Renal pelvis (tissue), 1 donor: ENCODE measurements at regions not wholly inside any gene's neighbourhood (a gene's known extent, or its start where the extent isn't known, plus 50 kb on each side); places are given as distances from the start of the nearest gene placed in this dataset.
"Not testable (repeated sequence)": the region's sequence is repeated elsewhere in the genome, so short reads cannot be mapped to it uniquely, and the experiment has no call there.

Experiments used
- DNase-seq: peaks from one replicate; pipeline ENCODE4 v3.0.0-alpha.2; 2013

DNA sequence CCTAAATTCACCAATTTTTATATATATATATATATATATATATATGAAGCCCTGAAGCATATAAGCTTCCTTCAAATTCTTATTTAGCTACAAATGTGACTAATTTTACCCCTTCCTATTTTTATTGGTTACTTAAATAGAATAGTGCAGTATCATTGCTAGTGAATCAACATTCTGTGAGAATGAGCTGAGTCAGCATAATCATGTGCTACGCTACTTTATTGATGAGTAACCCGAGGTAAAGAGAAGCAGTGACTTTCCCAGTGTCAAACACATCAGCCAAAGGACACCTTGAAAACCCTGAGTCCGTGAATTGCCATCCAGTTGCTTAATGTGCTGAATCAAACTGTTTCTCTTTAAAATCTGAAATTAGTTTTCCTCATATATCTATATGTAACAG lies 546.2 kb downstream of the DMRTA1 start:
- no peak for DNase-seq

DNA sequence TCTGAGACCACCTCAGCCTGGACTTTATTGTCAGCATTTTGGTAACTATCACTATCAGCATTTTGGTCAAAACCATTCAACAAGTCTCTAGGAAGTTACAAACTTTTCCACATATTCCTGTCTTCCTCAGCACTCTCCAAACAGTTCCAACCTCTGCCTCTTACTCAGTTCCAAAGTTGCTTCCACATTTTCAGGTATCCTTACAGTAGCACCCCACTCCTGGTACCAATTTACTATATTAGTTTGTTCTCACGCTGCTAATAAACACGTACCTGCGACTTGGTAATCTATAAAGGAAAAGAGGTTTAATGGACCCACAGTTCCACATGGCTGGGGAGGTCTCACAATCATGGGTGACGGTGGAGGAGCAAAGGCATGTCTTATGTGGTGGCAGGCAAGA lies 551.3 kb downstream of the DMRTA1 start:
- DNase-seq: no peak

DNA sequence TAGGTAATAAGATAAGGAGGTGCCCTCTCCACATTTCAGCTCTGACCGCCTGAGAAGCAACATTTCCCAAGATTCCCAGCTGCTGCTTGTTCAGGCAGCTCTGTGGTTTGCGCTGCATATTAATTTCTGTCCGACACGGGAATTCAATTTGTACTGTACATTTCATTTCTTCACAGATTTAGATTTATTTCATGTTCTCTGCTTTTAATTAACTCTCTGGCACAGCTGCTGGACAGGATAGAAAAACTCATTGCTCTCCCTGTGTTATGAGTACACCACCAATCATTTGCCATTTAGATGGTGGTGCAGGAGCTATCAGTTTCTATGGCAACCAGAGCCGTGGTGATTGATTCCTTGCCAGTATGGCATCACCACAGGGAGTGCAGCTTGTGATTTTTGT lies 558.5 kb downstream of the DMRTA1 start:
- DNase-seq: no peak

DNA sequence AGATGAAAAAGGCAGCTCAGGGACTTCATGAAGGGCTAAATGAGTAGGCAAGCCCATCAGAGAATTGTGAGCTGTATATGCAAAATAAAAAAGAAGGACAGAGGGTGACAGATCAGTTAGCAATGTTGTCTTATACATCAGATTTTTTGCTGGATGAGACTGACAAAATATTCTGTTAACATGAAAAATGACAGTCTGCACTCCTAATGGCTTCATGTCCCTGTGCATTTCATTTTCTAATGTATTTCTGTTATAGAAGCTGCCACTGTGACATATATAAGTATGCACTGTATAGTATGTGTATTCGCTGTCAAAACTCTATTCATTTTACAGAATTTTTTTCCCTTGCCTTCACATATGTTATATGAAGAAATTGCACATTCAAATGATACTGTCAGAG lies 559.5 kb downstream of the DMRTA1 start:
- no peak for DNase-seq

DNA sequence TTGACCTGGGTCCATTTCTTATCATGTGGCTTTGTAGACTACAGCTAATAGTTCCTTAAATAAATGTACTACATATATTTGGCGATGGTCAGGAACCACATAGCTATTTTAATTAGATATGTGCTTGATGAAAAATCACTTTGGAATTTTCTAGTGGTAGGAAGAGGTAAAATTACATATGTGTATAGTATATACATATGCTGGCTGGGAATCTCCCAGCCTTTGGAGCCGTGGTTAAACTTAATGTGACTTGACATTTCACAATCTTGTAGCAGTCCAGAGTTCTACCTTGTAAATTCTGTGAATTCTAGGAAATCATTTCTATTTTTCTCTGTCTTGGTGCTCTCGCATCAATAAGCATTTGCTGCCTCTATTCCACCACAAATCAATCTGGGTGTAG lies 565.0 kb downstream of the DMRTA1 start:
- DNase-seq: no peak

DNA sequence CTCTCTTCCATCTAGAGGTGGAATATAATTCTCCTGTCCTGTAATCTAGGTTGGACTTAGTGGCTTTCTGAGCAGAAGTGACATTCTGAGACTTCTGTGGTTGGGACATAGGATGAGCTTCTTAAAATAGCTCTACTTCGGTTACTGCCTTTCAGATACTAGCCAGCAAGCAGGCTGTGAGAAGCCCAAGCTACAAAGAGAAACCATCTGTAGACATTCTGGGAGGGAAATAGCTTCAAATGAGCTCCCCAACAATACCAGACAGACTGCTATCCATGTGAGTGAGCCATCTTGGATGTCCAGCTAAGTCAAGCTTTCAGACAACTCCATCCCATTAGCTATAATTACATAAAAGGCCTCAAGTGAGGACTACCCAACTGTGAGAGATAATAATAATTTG lies 568.9 kb downstream of the DMRTA1 start:
- no peak for DNase-seq

DNA sequence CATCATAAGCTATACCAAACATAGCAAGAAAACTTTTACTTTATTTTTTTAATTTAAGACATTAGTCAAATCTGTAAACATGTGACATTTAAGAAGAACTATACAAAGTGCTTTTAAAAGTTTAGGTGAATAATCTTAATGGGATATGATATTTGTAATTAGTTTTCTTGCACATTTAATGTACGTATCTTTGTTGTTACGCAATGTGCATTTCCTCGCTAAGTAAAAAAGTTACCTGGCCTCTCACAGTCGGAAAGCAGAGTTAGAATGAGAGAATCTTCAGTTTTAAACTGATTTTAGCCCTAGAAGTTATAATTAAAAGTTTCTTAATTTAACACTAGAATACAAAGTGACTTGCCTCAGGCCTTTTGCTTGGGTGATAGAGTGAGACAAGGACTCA lies 589.8 kb downstream of the DMRTA1 start:
- no peak for DNase-seq

DNA sequence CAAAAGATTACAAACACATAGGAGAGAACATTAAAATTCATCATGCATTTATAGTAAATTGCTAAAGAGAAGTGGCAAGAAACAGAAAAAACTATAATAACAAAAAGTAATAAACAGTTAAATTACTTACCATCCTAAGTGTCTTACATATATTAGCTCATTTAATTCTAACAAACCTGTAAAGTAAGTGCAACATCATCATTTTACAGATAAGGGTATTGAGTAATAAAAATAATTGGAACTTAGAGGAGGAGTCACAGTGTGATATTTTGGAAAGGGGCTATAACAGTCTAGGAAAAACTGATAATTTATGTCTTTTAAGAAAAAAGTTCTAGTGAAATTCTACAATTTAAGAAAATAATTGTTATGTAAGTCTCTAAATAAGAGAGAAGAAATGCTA lies 592.8 kb downstream of the DMRTA1 start:
- no peak for DNase-seq

DNA sequence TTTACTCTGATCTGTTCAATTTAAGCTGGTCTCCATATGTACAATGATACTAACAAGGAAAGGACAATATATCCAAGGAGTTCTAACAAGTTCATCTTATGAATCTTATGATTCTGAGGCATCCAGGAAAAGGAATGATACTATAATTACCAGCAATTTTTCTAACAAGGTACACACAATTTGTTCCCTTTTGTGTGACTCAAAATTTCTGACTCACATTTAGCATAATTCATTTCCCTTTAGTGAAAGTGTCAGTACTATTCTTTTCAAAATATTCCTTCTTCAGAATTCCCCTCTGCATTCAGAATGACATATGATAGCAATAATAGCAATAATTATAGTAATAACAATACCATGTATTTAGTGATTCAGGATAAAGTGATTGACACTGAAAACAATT lies 594.8 kb downstream of the DMRTA1 start:
- no peak for DNase-seq

DNA sequence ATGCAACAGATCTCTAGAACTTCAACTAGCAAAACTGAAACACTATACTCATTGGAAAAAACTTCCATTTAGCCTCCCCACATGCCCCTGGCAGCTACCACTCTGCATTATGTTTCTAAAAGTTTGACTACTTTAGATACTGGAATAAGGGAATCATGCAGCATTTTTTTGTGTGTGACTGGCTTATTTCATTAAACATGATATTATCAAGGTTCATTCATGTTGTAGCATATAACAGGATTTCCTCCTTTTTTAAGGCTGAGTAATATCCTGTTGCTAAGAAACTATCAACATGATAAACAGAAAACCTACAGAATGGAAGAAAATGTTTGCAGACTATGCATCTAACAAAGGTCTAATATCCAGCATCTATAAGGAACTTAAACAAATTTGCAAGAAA lies 597.9 kb downstream of the DMRTA1 start:
- DNase-seq: no peak

DNA sequence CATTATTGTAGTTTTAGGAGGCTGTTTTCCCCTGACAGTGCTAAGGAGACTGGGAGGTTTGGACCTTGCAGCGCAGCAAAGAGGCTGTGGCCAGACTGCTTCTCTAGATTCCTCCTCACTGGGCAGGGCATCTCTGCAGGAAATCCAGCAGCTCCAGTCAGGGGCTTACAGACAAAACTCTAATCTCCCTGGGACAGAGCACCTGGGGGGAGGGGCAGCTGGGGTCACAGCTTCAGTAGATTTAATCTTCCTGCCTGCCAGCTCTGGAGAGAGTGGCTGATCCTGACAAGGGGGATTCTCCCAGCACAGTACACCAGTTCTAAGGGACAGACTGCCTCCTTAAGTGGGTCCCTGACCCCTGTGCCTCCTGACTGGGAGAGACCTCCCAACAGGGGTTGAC lies 599.4 kb downstream of the DMRTA1 start:
- not testable (repeated sequence) for DNase-seq

DNA sequence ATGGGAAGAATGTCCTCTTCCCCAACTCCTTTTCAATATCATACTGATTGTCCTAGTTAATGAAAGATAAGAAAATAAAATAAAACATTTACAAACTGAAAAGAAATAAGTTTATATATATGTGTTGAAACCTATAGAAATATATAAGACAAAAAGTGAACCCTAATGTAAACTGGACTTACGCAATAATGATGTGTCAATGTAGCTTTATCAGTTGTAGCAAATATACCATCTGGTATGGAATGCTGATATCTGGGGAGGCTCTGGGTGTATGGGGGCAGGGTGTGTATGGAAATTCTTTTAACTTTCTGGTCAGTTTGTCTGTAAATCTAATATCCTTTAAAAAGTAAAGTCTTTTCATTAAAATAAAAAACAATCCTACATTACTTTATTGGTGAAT lies 603.9 kb downstream of the DMRTA1 start:
- no peak for DNase-seq

DNA sequence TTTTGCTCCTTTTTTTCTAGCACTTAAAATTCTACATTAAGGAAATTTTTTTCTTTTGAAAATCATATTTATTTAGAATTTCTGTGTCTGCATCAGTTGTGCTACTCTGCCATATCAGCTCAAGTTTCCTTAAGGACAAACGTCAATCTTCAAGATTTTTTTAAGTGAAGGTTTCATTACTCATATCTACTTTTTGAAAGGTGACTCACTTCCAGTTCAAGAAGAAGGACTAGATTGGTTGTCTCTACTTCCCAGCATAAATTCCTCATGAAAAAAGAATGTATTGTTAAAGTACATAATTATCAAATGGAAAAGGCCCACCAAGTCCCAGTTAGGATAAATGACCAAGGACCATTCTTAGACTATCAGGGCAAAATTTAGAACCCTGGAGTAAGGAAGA lies 626.5 kb downstream of the DMRTA1 start:
- DNase-seq: no peak

DNA sequence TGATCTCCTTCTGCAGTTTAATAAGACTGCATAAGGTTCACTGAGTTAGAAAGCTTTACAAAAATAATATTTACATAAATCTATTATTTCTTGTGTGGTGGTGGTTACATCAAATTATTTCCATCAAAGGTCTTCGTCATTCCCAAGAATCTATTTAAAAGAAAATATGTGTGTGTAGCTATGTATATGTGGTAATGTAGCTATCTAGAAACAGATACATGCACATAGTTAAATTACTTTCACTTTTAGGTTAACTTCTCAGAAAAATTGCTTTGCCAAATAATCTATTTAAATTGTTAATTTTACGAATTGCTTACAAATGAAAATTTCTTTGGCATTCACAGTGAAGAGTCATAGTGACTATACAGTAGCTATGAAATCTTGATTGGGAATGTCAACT lies 633.2 kb downstream of the DMRTA1 start:
- DNase-seq: no peak

DNA sequence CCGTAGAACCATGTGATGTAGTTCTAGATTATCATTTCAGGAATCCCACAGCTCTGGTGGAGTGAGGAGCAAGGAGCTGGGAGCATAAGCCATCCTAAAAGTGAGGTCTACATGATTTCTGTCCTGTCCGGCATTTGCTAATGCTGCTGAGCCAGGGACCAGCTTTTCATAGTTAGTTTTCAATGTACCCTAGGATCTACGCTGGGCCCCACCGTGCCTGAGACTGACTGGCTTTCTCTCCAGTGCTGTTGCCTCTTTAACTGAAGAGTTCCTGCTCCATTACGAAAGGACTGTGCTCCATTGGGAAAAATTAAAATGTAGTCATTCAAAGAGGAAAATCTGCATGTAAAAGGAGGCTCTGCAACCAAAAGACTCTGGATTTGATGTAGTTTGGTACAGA lies 634.8 kb downstream of the DMRTA1 start:
- no peak for DNase-seq

DNA sequence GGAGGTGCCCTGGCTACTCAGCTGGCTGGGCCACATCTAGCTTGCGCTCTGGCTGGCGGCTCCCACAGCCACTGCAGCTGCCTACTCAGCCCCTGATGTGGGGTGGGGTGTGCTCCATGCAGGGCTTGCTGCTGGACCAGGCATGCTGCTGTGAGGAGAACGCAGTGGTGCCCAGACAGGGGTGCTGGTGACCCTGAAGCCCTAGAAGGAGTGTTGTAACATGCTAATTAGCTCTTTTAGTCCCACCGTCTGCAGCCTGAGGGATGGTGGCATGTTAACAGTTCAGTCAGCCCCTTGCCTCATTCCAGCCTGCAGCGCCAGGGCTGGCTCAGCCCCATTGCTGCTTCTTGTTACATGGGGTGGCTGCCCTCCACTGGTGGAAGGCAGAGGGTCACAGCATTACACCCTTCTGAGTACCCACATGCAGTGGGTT lies 642.3 kb downstream of the DMRTA1 start:
- no peak for DNase-seq

DNA sequence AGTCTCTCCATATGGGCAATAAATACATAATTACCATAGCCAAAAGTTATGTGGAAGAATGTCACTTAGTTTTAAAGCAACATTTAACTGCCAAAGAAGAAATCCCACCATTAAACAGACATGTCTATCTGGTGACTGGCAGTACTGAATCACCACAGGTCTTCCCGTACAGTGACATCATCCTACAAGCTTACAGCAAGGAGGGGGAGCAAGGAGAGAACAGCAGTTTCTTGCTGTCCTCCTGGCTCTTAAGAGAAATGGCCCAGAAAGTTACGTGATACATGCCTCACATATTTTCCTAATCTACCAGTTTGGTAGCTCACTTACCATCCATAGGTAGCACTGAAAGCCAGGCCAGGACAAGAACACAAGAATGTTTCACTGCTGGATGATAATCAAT lies 671.0 kb downstream of the DMRTA1 start:
- no peak for DNase-seq

DNA sequence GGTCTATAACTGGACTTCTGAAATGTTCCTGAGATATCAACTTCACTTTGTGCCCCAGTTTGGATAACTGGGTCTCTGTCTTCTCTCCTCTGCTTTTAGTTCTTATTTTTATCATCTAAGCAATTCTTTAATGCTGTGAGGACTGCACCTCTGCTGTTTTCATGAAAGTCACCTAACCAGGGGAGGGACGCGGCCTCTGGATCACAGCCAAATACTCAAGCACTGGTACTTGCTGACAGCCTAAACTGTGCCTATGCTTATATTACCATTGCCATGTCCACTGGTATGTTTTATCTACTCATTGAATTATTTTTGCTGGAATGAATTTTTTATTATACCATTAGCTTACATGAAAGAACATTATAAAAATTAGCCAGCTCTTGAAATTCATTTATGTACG lies 674.0 kb downstream of the DMRTA1 start:
- no peak for DNase-seq

DNA sequence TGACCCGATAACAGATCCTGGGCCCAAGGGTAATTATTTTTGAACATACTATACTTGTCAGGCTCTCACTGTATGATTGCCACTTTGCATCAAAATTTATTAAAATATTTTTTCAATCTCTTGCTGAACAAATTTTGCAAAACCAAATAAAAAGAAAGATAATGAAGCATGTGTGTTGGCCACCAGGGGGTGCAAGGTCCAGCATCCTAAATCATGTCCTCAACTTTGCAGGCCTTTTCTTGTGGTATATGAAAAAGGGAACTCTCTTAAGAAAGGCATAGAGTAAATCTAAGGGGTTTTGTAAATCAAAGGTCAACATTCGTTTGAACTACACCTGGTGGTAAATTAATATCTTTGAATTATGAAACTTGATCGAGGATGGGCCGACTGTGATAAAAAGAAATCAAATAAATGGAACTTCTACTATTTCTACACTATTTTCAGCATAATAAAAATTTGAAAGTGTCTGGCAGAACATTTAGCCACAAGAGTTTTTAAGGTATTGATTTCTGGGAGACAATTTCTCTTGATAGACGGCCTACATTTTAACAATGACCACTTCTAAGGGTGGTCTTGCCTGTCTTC lies 676.5 kb downstream of the DMRTA1 start:
- peak; percentile 27 for DNase-seq

DNA sequence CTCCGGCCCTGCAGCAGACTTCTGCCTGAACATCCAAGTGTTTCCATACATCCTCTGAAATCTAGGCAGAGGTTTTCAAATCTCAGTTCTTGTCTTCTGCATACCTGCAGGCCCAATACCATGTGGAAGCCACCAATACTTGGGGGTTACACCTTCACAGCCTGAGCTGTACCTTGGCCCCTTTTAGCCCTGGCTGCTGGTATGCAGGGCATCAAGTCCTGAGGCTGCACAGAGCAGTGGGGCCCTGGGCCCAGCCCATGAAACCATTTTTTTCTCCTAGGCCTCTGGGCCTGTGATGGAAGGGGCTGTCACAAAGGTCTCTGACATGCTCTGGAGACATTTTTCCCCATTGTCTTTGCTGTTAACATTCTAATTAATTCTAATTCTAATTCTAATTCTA lies 680.6 kb downstream of the ELAVL2 start:
- no peak for DNase-seq

DNA sequence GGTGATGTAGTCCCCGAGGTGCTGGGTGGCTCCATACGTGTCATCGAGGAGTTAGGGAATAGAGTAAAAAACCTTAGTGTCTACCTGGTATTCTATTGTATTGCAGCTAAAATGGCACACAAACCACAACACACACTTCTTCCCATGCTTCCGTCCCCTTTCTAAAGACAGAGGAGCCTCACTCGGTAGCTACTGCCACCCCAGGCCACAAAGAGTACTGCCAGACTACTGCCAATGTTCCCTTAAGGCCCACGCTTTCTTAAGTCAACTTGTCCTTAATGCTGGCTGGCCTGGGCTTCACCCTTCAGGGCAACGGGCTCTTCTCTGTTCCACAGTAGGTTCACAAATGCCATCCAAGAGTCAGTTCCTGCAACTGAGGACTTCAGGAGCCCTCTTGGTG lies 673.0 kb downstream of the ELAVL2 start:
- no peak for DNase-seq

DNA sequence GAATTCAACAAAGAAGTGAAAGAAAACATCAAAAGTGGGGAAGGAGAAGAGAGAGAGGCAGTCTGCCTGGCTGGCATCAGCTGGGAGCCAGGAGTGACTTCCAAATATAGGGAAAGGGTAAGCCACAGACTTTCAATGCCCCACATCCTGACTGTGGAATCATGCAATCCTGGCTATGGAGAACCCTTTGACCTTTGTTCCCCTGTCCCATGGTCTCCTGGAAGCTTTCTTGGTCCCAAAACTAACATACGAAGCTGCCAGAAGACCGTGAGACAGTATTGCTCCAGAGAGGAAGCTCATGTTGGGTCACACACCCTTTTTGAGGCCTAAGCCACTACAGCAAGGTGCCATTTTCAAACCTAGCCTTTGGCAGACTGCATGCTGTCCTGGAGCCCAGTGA lies 665.5 kb downstream of the ELAVL2 start:
- no peak for DNase-seq

DNA sequence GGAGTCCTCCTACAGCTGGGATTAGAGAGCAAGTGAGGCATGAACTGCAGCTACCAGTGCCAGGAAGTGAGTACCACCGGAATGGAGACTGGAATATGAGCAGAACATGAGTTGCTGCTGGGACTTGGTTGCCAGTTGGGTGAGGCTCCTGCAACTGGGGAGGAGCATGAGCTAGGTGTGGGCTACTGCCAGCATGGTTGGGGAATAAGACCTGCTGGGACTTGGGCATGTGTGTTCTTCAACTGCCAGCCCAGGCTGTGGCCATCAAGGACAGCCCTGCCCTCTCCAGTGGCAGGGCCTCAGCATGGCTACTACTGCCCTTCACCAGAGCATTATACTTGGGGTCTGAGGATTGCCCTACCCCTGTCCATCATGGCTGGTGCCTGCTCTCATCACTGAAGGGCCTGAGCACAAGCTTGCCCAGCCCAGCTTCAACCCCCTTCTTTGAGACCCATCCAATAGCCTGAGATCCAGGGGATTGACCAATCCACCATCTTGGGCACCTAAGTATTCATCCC lies 665.0 kb downstream of the ELAVL2 start:
- no peak for DNase-seq

DNA sequence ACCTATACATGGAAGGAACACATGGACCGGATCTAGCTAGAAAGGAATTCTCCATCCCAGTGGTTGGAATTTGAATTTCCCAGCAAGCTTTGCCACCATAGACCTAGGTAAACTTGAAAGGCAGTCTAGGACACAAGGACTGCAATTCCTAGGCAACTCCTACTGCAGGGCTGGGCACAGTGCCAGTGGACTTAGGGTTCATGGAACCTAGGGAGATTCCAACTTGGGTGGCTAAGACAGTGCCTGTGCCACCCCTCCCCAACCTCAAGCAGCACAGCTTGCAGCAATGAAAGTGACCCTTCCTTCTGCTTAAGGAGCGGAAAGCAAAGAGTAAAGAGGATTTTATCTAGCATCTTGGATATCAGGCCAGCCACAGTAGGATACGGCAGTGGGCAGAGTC lies 663.3 kb downstream of the ELAVL2 start:
- no peak for DNase-seq

DNA sequence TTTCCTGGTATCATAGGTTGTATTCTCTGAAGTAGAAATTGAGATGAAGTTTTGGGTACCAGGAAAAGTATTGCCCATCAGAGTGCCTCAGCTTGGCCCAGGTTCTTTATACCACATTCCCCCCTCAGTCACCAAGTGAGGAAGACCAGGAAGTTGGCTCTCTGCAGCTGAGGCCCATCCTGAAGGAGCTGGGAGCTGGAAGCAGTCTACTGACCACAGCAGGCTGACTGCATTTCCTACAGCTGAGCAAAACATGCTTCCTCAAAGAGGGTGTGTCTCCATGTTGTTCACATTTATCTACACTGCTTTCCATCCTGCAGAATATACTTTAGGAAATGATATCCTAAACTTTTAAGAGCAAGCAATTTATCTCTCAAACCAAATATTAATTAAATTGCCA lies 654.6 kb downstream of the ELAVL2 start:
- DNase-seq: no peak
